HG02981 (cell line): ENCODE measurements at regions not wholly inside any gene's neighbourhood (a gene's known extent, or its start where the extent isn't known, plus 50 kb on each side); places are given as distances from the start of the nearest gene placed in this dataset.
"Not testable (repeated sequence)": the region's sequence is repeated elsewhere in the genome, so short reads cannot be mapped to it uniquely, and the experiment has no call there.

Source experiments
- ATAC-seq: cut with Tn5 transposase; IDR thresholded peaks from one replicate; pipeline ENCODE4 v1.9.1; 2021; ENCODE audit warnings: mild to moderate bottlenecking, moderate library complexity; ENCODE audit not compliant: unreplicated experiment

DNA sequence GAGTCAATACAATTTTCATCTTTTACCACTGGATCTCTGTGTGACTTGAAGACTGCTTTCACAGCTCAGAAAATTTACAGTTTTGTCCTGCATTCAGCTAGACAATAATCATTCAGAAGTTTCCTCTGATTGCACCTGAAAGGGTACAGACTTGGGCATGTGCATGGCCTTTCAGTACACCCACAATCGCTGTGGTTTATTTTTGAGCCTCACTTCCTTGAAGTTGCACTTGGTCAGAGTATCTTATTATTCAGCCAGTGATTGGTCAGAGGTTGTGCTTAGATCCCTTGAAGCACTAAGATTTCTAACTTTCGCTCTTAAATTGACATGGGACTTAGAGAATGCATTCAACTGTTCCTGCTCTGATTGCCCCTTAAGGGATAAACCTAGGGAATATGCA, 508.2 kb downstream of the FAM181B start:
- no peak for ATAC-seq

- no peak for ATAC-seq
Measured at GRCh38 chr11:82216927-82217570, 516.6 kb downstream of the FAM181B start.

- ATAC-seq, result no peak
Measured at GRCh38 chr11:82210011-82210410, 523.7 kb downstream of the FAM181B start.

DNA sequence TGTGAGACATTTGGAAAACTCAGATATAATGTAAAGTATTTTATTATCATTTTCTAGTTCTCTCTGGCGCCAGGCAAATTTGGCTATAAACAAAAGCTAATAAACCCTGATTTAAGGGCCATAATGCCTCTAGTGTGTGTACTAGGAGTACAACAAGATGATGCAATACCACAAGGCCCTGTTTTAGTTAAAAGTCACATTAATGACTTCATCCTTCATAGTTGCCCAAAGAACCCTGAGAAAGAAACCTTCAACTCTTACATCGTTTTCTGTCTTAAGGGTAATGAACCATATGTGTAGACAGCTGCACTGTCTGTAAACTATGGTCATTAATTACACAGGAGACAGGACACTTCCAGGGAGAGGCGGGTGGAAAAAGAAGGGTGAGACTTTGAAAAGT, 538.4 kb downstream of the FAM181B start:
- no peak for ATAC-seq

DNA sequence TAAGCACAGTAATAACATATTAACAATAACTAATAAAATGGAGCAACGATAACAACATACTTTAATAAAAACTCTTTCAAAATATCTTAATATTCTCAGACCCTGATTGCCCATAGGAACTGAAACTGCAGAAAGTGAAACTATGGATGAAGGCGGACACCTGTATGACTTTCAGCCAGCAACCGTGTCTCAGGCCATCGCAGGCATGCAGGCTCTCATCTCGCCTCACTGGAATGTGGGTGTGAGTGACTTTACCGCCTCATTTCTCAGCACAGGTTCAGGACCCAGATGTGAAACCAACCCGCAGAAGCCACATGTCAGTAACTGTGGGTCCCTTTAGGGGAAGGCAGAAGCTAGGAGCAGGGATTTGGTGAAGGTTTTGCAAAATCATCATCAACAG, 539.1 kb downstream of the FAM181B start:
- peak; percentile 55 for ATAC-seq

DNA sequence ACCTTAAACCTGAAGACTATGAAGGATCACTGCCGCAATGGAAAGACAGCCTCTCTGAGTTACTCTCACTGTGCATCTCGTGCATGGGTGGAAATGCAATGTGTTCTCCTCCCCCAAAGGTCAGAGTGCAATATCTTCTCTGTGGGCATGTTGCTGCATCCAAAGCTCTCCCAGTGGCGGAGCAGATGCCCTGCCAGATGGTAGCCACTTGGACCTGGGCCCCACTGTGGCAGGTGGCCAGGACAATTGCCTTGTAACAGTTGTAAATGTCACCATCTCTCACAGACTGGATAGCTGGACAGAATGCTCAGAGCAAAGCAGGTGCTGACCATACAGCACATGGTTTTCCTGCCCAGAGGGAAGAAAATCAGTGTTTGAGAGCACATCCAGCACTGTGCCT, 542.0 kb downstream of the FAM181B start:
- no peak for ATAC-seq

- ATAC-seq, result no peak
Measured at GRCh38 chr11:82185925-82186324, 547.7 kb downstream of the FAM181B start.

- no peak for ATAC-seq
Measured at GRCh38 chr11:82184966-82185365, 548.7 kb downstream of the FAM181B start.

GRCh38 chr11:82183346-82183745, 550.3 kb downstream of the FAM181B start:
- no peak for ATAC-seq

GRCh38 chr11:82182697-82183096, 551.0 kb downstream of the FAM181B start:
- not testable (repeated sequence) for ATAC-seq

DNA sequence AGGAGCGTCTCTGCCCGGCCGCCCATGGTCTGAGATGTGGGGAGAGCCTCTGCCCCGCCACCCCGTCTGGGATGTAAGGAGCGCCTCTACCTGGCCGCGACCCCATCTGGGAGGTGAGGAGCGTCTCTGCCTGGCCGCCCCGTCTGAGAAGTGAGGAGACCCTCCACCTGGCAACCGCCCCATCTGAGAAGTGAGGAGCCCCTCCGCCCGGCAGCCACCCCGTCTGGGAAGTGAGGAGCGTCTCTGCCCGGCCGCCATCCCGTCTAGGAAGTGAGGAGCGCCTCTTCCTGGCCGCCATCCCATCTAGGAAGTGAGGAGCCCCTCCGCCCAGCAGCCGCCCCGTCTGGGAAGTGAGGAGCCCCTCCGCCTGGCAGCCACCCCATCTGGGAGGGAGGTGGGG, 551.9 kb downstream of the FAM181B start:
- ATAC-seq, result not testable (repeated sequence)

- ATAC-seq, result no peak
Measured at GRCh38 chr11:82176945-82177344, 556.7 kb downstream of the FAM181B start.

GRCh38 chr11:82176365-82176764, 557.3 kb downstream of the FAM181B start:
- ATAC-seq, result no peak

DNA sequence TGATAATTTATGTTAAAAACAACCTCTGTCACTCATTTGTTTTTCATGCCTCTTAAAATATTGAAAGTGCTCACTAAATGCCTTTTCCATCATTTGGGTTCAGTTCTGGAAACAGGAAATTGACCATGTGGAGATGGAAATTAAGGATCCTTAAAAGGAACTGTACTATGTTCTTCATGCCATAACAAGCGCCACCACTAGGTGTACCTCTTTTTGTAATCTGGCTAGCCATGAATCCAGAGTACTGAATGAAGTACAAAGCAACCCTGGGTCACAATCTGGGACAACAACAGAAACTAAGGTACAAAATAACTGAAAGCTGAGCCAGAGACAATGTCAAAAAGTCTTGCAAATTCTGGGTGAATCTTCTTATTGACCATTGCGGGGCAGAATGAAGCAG, 559.1 kb downstream of the FAM181B start:
- ATAC-seq, result no peak

DNA sequence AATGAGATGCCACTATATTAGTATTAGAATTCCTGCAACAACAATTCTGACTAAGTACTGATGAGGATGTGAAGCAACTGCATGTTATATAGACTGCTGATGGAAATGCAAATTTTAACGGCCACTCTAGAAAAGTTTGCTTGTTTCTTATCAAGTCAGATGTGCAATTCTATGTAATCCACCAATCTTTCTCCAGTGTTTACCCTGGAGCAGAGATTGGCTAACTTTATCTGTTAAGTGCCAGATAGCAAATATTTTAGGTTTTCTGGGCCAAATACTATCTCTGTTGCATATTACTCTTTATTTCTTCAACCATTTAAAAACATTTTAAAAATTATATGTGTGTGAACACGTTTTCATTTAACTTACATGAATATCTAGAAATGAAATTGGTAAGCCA, 586.9 kb downstream of the FAM181B start:
- no peak for ATAC-seq

- ATAC-seq, result no peak
Measured at GRCh38 chr11:82118946-82119345, 614.7 kb downstream of the FAM181B start.

DNA sequence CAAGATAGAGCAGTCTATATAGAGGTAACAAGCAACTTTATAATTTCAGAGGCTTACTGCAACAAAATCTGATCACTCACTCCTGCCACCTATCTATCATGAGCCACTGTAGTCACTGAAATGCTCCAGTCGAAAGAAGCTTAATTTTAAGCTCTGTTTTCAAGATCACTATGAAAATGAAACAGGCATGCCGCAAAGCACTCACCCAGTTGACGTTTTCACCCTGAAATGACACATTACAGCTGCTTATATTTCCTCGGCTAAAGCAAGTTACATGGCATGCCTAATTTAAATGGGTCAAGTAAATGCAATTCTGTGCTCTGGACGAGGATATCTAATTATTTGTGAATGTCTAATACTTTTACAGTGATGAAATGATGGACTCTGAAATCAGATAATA, 616.3 kb downstream of the FAM181B start:
- ATAC-seq, result no peak

- ATAC-seq, result no peak
Measured at GRCh38 chr11:82105331-82105998, 628.2 kb downstream of the FAM181B start.

DNA sequence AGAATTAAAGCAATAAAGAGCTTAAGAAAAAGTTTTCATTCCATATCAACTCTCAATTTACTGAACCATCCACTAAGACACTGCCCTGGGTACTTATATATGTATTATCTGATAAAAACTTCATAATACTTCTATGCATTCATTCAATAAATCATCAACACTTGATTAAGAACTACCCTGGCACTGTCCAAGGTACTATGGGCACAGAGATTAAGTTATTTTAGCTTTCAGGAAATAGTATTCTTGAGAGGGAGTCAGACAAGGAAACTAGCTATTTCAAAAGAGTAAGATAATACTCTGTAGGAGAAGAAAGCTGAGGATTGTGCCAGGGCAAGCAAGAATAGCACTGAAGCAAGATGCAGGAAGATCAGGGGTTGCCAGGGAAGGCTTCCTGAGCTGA, 640.8 kb downstream of the FAM181B start:
- ATAC-seq, result no peak

- no peak for ATAC-seq
Measured at GRCh38 chr11:82089426-82089825, 644.2 kb downstream of the FAM181B start.

GRCh38 chr11:82085493-82085892, 648.2 kb downstream of the FAM181B start:
- ATAC-seq, result no peak

GRCh38 chr11:82082976-82083375, 650.7 kb downstream of the FAM181B start:
- no peak for ATAC-seq

DNA sequence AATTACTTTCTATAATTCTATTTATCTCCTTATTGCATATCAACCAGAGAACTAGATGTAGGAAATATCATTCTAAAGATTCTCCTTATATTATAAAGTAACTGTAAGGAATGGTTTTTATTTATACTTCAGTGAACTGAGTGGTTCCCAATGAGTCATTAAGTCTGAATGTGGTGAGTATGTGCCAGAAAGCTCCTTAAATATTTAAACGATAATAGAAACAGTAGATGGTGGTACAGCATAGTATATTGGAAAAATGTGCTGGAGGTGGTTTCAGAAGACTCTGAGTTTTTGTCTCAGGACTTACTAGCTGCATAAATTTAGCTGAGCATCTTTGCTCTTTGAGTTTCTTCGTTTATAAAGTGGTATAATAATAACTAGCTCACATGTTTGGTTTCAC, 653.5 kb downstream of the FAM181B start:
- no peak for ATAC-seq
